ENCODE measurements at regions not wholly inside any gene's neighbourhood (a gene's known extent, or its start where the extent isn't known, plus 50 kb on each side); places are given as distances from the start of the nearest gene placed in this dataset.

DNA sequence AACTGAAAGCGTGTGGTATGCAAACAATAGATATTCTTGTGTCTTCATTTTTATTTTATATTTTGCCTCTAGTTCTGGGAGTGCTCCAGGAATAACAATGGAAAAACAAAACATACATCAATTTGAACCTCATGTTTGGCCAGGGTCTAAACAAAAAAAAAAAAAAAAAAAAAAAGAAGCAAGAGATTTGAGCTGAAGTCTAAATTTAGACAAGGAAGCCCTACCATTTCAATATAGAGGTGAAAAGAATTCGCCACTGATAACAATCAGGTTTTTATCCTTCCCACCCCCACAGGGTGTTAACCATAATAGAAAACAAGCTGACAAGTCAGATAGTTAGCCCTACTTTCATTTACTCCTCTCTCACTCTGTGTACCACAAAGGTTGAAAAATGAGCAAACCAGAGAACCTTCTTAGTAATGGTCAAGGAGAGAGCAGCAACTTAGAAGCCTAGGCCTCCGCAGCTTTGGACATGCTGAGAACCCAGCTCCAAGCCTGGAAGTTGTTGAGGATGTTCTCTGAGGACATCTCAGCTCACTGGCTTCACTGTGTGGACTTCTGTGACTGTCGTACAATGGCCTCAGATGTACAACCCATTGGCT lies 118.2 kb upstream of the HMHB1 start:
- no peak for DNase-seq (ENCODE audit: low read depth)

DNA sequence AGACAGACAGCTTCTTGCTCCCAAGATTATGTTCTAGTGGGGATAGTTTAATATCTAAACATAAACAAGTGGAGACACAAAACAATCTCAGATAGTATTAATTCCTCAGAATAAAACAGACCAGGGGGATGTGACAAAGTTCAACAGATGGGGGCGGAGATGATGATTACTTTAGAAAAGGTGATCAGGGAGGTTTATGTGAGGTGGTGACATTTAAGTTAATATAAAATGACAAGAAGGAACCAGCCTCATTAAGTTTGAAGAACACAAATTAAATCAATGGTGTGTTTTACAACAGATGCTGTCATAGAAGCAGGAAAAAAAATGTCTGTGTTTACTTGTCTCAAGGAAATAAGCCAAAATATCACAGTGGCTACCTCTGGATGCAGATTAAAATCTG lies 119.6 kb upstream of the HMHB1 start:
- no peak for DNase-seq (ENCODE audit: low read depth)

DNA sequence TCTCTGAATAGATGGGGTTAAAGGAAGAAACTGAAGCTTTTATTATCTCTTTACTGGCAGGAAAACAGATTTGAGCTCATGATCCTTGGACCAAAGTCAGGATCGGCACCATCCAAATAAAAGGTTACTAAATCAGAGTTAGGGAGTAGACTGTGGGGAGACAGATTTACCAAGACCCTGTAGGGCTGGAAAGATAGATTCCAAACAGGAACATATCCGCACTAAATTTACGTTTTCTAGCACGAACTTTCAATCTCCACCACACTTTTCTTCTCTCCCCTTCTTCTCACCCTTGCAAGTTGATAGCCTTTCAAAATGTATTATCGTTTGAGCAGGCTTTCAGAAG lies 120.0 kb upstream of the HMHB1 start:
- DNase-seq (ENCODE audit: low read depth): no peak

DNA sequence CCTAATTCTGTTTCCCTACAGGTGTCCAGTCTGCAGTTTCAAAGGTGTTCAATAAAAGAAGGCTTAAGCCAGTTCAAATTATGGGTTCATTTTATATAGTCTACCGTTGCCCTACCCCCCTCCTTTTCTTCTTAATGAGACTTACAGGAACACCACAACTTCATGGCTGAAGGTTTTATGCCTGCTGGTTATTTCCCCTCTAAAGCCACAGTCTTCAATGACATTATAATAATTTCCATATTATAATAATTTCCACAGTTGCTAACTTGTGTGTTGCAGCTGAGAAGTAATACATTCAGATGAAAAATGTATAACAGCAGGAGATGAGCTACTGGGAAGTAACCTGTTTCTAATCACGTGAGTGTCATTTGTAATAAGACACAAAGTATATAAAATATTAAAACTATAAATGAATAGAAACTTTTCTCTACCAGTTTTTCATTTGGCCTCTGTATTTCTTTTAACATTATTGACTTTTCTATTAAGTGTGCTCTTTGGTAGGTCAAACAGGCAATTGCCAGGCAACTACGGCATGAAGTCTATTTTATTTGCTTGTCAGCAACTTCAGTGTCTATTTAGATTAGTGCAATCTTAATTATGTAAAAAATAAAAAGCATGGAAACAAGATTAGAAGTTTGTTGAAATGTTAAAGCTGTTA lies 120.5 kb upstream of the HMHB1 start:
- no peak for DNase-seq (ENCODE audit: low read depth)

DNA sequence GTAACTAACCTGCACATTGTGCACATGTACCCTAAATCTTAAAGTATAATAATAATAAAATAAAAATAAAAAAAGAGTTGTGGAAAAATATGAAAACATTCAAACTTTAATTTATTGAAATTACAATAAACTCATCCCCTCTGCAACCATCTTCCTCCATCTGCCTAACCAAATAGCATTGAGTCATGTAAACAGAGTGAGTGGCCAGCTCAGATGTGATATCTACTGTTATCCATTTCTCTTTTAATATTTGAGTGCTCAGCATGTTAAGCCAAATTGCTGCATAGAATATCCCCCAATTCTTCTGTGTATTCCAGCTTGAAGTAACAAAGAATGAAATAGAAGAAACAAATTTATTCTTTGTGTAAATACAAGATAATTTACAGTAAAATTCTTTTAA lies 124.4 kb upstream of the HMHB1 start:
- no peak for DNase-seq (ENCODE audit: low read depth)

DNA sequence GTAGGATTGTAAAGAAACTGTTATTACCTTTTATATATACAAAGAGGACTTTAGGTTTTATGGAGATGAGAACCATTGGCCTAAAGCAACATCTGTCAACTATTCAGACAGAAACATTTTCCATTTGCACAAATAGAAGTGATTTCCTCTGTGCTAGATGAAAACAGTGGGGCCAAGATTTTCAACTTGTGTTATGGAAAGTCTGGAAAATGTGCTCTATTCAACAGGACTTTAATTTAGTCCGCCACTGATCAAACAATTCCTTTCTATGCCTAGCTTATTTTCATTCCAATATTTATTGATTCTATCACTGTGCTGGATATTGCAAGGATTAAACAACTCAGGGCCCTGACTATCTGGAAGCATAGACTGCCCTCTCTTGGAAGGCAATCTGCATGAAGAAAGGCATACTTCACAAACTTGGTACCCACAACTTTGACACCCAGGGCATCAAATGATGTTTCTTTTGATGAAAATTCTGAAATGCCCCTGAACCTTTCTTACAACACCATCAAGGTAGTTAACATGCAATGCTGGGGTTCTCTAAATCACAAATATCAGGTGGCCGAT lies 126.6 kb upstream of the HMHB1 start:
- DNase-seq (ENCODE audit: low read depth): no peak

DNA sequence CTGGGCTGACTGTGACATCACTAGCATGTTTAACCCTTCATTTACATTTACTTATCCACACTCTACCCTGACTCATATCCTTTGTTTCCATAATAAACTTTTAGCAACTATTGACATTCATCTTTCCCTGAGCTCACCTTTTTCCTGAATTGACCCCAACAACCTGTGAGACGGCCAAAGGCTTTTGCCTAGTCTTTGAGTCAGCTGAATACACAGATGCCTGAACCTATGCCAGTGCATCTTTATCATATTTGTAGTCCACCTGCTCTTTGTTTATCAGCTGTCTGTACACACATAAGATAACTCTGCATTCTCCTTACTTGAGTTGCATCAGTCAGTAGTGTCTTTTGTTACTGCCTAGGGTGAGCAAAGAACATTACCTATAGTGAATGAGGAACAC lies 128.5 kb upstream of the HMHB1 start:
- DNase-seq (ENCODE audit: low read depth): no peak

DNA sequence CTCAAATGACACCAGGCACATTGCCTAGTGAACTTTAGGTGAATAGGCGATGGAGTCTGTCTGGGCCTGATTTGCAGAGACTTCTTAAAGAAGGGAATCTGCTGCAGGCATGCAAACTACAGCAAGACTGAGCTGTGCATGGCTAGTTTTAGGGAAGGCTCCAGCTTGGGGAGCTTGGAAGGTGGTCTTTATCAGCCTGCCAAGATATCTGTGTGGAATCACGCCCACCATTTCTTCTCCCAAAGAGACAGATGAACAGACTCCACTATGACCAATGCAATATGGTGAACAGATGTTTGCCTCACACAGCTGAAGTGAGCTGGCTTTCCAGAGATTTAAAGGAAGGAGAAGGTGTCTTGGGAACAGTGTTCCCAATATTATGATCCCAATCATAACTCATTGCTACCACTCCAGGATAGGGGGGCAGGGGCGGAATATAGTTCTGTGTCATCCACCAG lies 129.0 kb upstream of the HMHB1 start:
- no peak for DNase-seq (ENCODE audit: low read depth)

DNA sequence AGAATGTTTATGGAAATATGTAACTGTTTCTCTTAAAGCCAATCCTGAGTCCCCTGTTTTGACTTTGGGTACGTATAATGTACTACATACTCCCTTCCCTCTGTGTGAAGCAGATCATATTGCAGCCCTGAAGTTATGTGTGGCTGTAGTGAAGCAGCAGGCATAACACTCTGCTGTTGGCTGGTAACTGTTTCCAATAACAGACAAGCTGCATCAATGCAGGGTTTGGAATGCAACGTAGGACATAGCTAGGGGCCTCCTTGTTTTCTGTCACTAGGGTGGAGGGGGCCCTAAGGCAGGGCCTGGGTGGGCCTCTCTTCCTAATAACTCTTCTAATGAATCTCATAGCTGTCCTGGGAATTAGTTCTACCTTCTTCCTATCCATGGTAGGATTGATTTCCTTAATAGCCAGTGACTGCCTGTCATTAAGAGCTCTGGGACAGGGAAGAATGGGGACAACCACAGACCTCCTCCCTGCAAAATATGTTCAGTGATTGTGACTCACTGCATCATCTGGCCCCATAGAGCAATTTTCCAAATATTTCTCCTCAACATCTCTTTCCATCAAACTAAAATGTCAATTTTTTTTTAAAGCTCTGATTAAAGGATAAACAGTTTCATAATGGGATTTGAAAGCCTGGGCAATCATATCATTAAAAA lies 129.6 kb upstream of the HMHB1 start:
- DNase-seq (ENCODE audit: low read depth): no peak

DNA sequence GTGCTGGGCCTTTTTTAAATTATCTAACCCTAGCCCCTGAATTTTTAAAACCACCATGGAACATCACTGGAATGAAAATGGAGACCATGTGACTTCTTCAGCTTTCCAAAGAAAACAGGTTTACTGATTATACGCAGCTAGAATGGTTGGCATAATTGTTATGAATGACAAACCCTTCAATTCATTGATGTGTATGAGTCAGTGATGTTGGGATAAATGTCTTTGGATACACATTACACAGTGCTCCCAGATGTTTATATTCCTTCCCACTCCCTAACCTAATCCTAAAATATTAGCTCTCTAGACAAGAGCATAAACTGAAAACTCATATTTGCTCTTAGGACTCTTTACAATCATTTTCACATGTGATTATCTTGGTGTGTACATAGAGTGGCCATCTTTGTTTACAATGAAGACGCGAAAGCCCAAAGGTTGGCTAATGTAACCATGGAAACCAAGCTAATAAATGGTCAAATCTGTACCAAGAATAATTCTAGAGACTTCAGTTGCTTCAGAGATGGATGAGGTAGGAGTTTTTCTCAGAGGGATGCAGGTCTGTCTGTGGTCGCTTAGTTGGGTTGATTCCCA lies 131.2 kb upstream of the HMHB1 start:
- no peak for DNase-seq (ENCODE audit: low read depth)

DNA sequence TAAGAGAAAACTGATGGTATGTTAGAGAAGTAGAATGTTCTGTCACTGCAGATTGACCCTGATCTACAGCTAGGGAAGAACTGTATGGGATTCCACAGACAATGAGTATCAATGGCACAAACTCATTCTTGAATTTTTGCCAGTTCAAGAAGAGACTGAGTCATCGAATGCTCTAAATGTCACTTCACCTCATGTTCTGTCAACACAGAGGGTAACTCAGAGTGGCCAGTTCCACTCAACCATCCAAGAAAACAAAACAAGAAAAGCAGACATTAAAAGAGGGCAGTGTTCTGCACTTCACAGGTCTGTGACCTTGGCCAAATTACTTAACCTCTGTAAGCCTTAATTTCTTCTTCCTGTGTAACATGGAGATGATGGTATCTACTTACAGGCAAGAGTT lies 132.2 kb upstream of the HMHB1 start:
- peak; percentile 35 for DNase-seq (ENCODE audit: low read depth)

DNA sequence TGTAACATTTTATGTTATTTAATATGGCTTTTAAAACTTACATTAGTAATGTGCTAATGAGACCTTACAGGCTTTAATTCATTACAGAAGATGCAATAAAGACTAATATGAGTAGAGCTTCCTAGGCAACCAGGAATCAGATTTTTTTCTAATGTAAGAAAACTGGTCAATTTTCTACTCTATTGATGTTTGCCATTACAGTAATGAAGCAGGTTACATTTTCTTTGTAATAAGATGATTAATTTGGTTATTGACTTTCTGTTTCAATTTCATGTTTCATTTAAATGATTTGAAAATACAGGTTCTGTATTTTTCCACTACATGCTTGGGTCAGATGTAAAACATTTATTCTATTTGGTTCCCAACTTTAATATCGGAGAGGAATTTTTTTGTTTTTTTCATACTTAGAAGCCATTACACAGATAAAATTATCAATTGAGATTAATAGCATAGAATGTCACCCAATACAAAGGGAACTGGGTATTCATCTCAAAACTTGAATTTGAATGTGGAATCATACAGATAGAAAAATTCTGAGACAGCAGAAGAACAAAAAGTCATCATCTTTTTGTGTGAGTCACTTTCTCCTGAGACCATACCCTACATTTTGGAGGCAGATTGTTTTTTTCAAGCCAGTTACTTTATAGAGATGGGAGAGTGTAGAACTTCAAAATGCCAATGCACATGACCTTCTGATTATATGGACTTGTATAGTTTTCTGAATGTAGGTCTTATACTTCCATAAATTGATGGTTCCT lies 133.6 kb upstream of the HMHB1 start:
- DNase-seq (ENCODE audit: low read depth): no peak

DNA sequence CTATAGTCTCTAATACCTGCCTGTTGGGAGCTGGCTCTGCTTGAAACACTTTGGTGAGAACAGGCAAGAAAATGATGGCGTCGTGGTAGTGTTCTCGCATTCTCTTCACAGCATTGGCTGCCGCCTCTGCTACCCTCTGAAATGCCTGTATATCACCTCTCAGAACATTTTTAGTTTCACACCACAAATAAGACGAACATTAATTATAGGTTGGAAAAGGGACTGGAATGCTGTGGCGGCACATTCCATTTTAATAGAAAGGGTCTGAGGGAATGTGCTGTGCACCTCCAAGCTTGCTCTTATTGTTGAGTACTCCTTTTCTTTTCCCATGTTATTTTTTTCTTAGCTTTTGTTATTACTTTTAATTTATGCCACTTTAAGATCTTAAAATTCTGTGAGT lies 134.6 kb upstream of the HMHB1 start:
- DNase-seq (ENCODE audit: low read depth): no peak

DNA sequence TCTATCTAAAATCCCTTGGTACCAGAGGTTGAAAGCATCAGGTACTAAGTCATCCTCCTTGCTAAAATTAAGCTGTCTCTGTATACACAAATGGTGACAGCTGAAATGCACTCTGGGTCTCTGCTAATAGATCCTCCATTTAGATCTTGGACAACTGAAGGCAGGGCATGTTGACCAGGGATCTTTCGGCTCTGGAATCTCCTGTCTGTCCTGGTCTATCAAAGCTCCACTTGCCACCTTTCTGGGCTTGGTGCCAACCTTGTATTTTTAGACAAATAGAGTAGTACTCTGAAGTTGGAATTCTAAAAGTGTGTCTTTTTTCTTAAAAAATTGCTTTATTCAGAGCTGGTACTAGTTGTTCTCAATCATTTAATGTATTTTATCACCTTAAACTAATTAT lies 135.2 kb upstream of the HMHB1 start:
- no peak for DNase-seq (ENCODE audit: low read depth)

DNA sequence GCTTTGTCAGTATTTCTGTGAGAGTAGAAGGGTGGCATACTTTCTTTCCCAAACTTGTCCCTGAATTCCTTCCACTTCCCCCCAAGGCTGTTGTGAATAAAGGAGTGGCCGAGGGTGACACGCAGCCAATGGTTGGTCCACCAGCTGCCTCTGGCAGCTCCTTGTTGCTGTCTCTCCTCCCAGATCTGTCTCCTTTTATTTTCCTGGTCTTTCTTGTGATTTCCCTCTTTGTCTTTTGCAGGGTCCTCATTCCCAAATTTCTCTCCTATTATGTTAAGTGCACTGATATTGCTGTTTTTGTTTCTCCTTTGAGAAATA lies 137.5 kb upstream of the HMHB1 start:
- no peak for DNase-seq (ENCODE audit: low read depth)

DNA sequence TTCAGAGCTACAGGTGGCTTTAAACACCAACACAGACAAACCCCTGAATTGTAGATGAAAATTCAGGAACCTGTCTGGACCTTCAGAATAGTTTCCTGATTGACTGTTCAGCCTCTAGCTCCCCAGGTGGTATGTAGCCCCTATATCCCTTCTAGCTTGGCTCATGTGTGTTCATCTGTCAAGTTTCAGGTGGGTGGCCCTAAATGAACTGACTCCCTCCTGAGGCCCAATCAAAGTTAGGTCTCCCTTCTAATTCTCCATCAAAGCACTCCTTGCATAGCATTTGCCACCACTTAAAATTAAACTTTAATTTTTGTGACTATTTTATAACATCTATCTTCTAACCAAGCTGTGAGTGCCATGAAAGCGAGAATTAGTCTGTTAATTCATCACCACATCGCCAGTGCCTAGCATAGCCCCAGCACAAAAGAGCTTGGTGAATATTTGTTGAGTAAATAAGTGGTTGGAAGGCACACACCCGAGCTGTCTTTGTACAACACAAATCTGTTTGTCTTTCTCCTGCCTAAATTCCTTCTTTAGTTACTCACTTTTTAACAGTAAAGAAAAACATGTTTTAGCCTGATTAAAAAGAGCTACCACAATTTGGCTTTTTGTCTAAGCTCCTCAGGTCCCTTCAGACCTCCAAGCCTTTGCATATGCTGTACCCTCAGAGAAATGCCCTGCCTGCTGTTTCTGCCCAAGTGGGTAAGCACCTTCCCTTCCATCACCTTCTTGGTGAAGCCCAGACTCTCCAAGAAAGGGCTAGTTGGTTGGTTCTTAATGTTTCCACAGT lies 138.1 kb upstream of the HMHB1 start:
- DNase-seq (ENCODE audit: low read depth): no peak

DNA sequence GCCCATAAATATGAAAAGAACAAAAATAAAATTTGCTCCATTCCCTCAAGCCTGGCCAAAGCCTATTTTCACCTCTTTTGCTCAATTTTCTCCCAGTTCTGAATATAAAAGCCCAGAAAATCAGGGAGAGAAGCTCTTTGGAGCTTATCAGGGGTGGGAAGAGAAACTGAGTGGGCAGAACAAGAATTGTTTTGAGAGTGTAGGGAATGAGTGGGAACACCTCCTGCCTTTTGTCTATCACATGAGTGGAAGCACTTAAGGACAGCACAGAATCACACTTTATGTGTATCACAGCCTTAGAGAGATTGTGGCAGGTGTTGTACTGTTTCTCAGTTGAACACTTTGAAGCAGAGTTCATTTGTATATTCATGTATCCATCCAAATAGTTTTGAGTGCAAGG lies 139.2 kb upstream of the HMHB1 start:
- DNase-seq (ENCODE audit: low read depth): no peak

DNA sequence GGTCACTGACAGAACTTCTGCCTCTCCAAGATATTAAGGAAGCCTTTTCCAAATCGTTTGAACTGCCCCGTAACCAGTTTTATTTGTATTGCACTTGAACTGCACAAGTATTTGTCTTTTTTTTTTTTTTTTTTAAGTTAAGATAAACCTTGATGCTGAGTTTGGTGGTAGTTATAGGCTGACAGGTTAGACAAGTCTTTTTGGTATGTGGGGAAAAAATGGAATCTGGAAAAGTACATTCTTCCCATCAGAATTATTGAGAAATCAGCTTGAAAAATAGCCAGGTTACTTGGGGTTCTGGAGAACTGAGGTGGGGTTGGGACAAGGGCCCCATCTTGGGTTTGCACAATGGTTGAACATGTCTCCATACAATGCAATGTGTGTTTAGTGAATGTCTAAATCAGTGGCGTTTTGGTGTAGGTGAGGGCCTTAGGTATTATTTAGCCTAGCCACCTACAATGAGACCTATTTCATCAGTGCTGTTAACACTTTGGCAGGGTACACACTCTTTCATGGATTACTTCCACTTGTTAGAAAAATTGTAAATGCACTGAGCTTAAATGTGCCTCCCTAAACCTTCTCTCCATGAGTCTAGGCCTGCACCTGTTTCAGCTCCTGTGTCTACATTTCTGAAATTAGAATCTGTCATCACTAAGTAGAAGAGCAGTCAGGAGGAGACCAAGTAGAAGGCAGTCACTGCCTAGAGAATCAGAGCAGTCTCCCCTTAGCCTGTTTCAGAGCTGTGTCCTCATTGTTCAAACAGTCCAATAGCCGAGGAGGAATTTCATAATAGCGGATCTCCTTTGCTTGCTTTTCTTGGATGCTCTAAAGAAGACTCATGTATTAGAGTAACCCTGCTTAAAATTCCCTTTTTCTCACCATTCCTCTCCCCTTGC lies 140.0 kb upstream of the HMHB1 start:
- DNase-seq (ENCODE audit: low read depth): no peak

DNA sequence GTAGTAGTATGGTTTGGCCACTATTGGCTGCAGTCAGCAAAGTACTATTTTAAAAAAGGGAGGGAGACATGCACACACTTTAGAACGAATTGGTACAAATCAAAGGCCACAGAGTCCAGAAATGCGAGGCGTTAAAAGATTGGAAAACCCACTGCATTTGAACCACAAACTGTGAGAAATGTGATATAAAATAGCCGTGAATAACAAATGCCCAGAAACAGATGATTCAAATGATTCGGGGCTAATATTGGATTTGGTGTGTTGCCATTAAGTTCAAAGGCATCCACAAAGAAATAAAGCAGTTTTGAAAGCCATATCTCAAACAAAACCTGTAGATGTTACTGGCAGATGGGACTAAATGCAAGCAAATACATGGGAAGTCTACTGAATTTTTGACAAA lies 140.9 kb upstream of the HMHB1 start:
- DNase-seq (ENCODE audit: low read depth): no peak

DNA sequence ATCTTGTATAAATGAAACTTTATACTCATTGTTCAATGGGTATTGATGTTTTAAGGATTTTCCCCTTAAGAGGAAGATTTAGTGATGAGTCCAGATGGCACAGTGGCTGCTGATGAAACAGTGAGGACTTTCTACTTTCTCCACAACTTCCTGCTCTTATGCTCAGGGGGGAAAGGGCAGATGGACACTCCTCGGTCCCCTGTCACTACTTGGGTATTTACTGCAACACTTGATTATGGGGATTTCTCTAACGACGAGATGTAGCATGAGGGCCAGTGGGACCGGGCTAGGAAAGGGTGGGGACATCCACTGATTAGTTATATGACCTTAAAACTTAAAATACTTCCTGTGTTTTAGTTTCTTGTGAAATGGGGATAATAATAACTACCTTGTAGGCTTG lies 146.1 kb upstream of the HMHB1 start:
- DNase-seq (ENCODE audit: low read depth): no peak

DNA sequence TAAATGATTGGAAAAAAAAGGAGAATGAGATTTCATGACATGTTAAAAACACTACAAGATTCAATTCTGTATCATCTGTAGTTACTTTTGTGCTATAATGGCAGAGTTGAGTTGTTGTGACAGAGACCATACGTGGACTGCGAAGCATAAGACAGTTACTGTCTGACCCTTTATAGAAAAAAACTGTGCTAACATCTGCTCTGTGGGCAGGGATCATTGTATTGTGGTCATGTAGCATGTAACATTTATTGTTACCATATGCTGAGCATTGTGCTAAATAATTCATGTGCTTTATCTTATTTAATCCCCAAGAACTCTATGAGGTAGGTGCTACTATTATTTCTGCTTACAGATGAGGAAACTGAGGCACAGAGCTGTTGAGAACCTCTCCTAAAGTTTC lies 147.3 kb upstream of the HMHB1 start:
- DNase-seq (ENCODE audit: low read depth): no peak

All from HS-27A (cell line).